ENCODE measurements at regions not wholly inside any gene's neighbourhood (a gene's known extent, or its start where the extent isn't known, plus 50 kb on each side); places are given as distances from the start of the nearest gene placed in this dataset.

GRCh38 chr9:113795811-113796392 lies 80.2 kb upstream of the ZNF618 start:
- CTCF ChIA-PET, result no interaction called here
- Mint-ChIP-seq H3K4me3 (no peak overlapping the region), H3K9me3 (peaks cover 0 to 5% (median 0%) of the 10 kb centered on the region in 11 donors), H3K4me1 (no peaks in the 10 kb centered on the region), H3K27me3 (peaks cover 0 to 19% (median 13%) of the 10 kb centered on the region in 5 donors), H3K27ac (no peak overlapping the region), H3K36me3 (no peaks in the 10 kb centered on the region)
- H3K27me3 ChIP-seq (ENCODE audit: control insufficient read depth in 2 of 2, insufficient read depth in 2 of 2, low read length in 2 of 2), result no peaks in the 10 kb centered on the region
- DNase-seq, result no peak
- intact Hi-C loops (cut with micrococcal nuclease), result no loop called here
- POLR2A ChIA-PET, result no interaction called here
- no peak overlapping the region for H3K4me3 ChIP-seq (ENCODE audit: low read length)
- ATAC-seq, result no peak
- H3K4me1 ChIP-seq (ENCODE audit: control insufficient read depth in 2 of 2, insufficient read depth in 2 of 2, low read length in 2 of 2), result no peaks in the 10 kb centered on the region
- no peak overlapping the region for H3K27ac ChIP-seq (ENCODE audit: low read depth, low read length)
- no peaks in the 10 kb centered on the region for H3K36me3 ChIP-seq (ENCODE audit: control insufficient read depth in 2 of 3, insufficient read depth in 3 of 3, low read length in 3 of 3)
- no peaks in the 10 kb centered on the region for H3K9me3 ChIP-seq (ENCODE audit: control insufficient read depth in 2 of 3, low read length in 3 of 3)

GRCh38 chr9:113796646-113797426 lies 79.3 kb upstream of the ZNF618 start:
- H3K36me3 Mint-ChIP-seq, result no peaks in the 10 kb centered on the region

GRCh38 chr9:113798062-113799030 lies 77.8 kb upstream of the ZNF618 start:
- ChIA-PET POLR2A (no interaction called here), CTCF (no interaction called here)
- H3K36me3 Mint-ChIP-seq, result no peaks in the 10 kb centered on the region
- no peak overlapping the region for H3K27ac ChIP-seq (ENCODE audit: low read depth, low read length)
- H3K4me3 ChIP-seq (ENCODE audit: low read length), result no peak overlapping the region
- DNase-seq (no peak), ATAC-seq (no peak)
- H3K36me3 ChIP-seq (ENCODE audit: control insufficient read depth in 2 of 3, insufficient read depth in 3 of 3, low read length in 3 of 3), result no peaks in the 10 kb centered on the region
- no peak overlapping the region for H3K27ac Mint-ChIP-seq
- H3K27me3 ChIP-seq (ENCODE audit: control insufficient read depth in 2 of 2, insufficient read depth in 2 of 2, low read length in 2 of 2), result no peaks in the 10 kb centered on the region
- intact Hi-C loops (cut with micrococcal nuclease), result no loop called here
- H3K4me3 Mint-ChIP-seq, result no peak overlapping the region
- H3K9me3 Mint-ChIP-seq, result no peaks in the 10 kb centered on the region
- no peaks in the 10 kb centered on the region for H3K4me1 Mint-ChIP-seq
- H3K4me1 ChIP-seq (ENCODE audit: control insufficient read depth in 2 of 2, insufficient read depth in 2 of 2, low read length in 2 of 2), result no peaks in the 10 kb centered on the region
- no peaks in the 10 kb centered on the region for H3K9me3 ChIP-seq (ENCODE audit: control insufficient read depth in 2 of 3, low read length in 3 of 3)
- peaks cover 0 to 33% (median 13%) of the 10 kb centered on the region in 5 donors for H3K27me3 Mint-ChIP-seq

More at GRCh38 chr9:113796646-113797426, 79.3 kb upstream of the ZNF618 start:
- Mint-ChIP-seq H3K27ac (no peak overlapping the region), H3K27me3 (peaks cover 0 to 22% (median 13%) of the 10 kb centered on the region in 5 donors), H3K4me1 (no peaks in the 10 kb centered on the region), H3K9me3 (peaks cover 0 to 1% (median 0%) of the 10 kb centered on the region in 11 donors), H3K4me3 (no peak overlapping the region)
- DNase-seq (no peak), ATAC-seq (no peak)
- Histone ChIP-seq H3K27ac (ENCODE audit: low read depth, low read length) (no peak overlapping the region), H3K36me3 (ENCODE audit: control insufficient read depth in 2 of 3, insufficient read depth in 3 of 3, low read length in 3 of 3) (no peaks in the 10 kb centered on the region), H3K27me3 (ENCODE audit: control insufficient read depth in 2 of 2, insufficient read depth in 2 of 2, low read length in 2 of 2) (no peaks in the 10 kb centered on the region), H3K4me3 (ENCODE audit: low read length) (no peak overlapping the region), H3K4me1 (ENCODE audit: control insufficient read depth in 2 of 2, insufficient read depth in 2 of 2, low read length in 2 of 2) (no peaks in the 10 kb centered on the region), H3K9me3 (ENCODE audit: control insufficient read depth in 2 of 3, low read length in 3 of 3) (no peaks in the 10 kb centered on the region)
- intact Hi-C loops (cut with micrococcal nuclease), result no loop called here
- POLR2A ChIA-PET, result no interaction called here
- CTCF ChIA-PET, result no interaction called here

GRCh38 chr9:113800276-113800675 lies 75.8 kb upstream of the ZNF618 start:
- Mint-ChIP-seq H3K9me3 (no peaks in the 10 kb centered on the region), H3K27me3 (peaks cover 0 to 32% (median 13%) of the 10 kb centered on the region in 5 donors), H3K4me1 (peaks cover 0 to 2% (median 0%) of the 10 kb centered on the region in 7 donors), H3K4me3 (no peak overlapping the region), H3K36me3 (no peaks in the 10 kb centered on the region), H3K27ac (no peak overlapping the region)
- Histone ChIP-seq H3K27ac (ENCODE audit: low read depth, low read length) (no peak overlapping the region), H3K27me3 (ENCODE audit: control insufficient read depth in 2 of 2, insufficient read depth in 2 of 2, low read length in 2 of 2) (no peaks in the 10 kb centered on the region), H3K9me3 (ENCODE audit: control insufficient read depth in 2 of 3, low read length in 3 of 3) (no peaks in the 10 kb centered on the region), H3K4me3 (ENCODE audit: low read length) (no peak overlapping the region), H3K36me3 (ENCODE audit: control insufficient read depth in 2 of 3, insufficient read depth in 3 of 3, low read length in 3 of 3) (no peaks in the 10 kb centered on the region), H3K4me1 (ENCODE audit: control insufficient read depth in 2 of 2, insufficient read depth in 2 of 2, low read length in 2 of 2) (no peaks in the 10 kb centered on the region)
- no peak for ATAC-seq
- no peak for DNase-seq
- POLR2A ChIA-PET, result no interaction called here
- intact Hi-C loops (cut with micrococcal nuclease), result no loop called here
- CTCF ChIA-PET, result no interaction called here

- Mint-ChIP-seq H3K27me3 (peaks cover 3 to 24% (median 7%) of the 10 kb centered on the region in 5 donors), H3K36me3 (no peaks in the 10 kb centered on the region), H3K4me3 (no peak overlapping the region), H3K9me3 (no peaks in the 10 kb centered on the region), H3K4me1 (peaks cover 0 to 4% (median 0%) of the 10 kb centered on the region in 7 donors), H3K27ac (no peak overlapping the region)
- H3K9me3 ChIP-seq (ENCODE audit: control insufficient read depth in 2 of 3, low read length in 3 of 3), result no peaks in the 10 kb centered on the region
- H3K27ac ChIP-seq (ENCODE audit: low read depth, low read length), result no peak overlapping the region
- no peaks in the 10 kb centered on the region for H3K4me1 ChIP-seq (ENCODE audit: control insufficient read depth in 2 of 2, insufficient read depth in 2 of 2, low read length in 2 of 2)
- ChIA-PET CTCF (no interaction called here), POLR2A (no interaction called here)
- DNase-seq (no peak), ATAC-seq (no peak)
- H3K4me3 ChIP-seq (ENCODE audit: low read length), result no peak overlapping the region
- no peaks in the 10 kb centered on the region for H3K36me3 ChIP-seq (ENCODE audit: control insufficient read depth in 2 of 3, insufficient read depth in 3 of 3, low read length in 3 of 3)
- H3K27me3 ChIP-seq (ENCODE audit: control insufficient read depth in 2 of 2, insufficient read depth in 2 of 2, low read length in 2 of 2), result no peaks in the 10 kb centered on the region
- intact Hi-C loops (cut with micrococcal nuclease), result no loop called here
These were observed 72.1 kb upstream of the ZNF618 start for GRCh38 chr9:113803811-113804589.

- Mint-ChIP-seq H3K27ac (no peak overlapping the region), H3K27me3 (peaks cover 3 to 27% (median 11%) of the 10 kb centered on the region in 5 donors), H3K4me3 (no peak overlapping the region), H3K9me3 (no peaks in the 10 kb centered on the region), H3K4me1 (peaks cover 0 to 4% (median 0%) of the 10 kb centered on the region in 7 donors), H3K36me3 (no peaks in the 10 kb centered on the region)
- Histone ChIP-seq H3K4me1 (ENCODE audit: control insufficient read depth in 2 of 2, insufficient read depth in 2 of 2, low read length in 2 of 2) (no peaks in the 10 kb centered on the region), H3K36me3 (ENCODE audit: control insufficient read depth in 2 of 3, insufficient read depth in 3 of 3, low read length in 3 of 3) (no peaks in the 10 kb centered on the region), H3K27ac (ENCODE audit: low read depth, low read length) (no peak overlapping the region), H3K4me3 (ENCODE audit: low read length) (no peak overlapping the region), H3K27me3 (ENCODE audit: control insufficient read depth in 2 of 2, insufficient read depth in 2 of 2, low read length in 2 of 2) (no peaks in the 10 kb centered on the region), H3K9me3 (ENCODE audit: control insufficient read depth in 2 of 3, low read length in 3 of 3) (no peaks in the 10 kb centered on the region)
- ChIA-PET CTCF (no interaction called here), POLR2A (no interaction called here)
- intact Hi-C loops (cut with micrococcal nuclease), result no loop called here
- DNase-seq (no peak), ATAC-seq (no peak)
These were observed 70.5 kb upstream of the ZNF618 start for GRCh38 chr9:113805486-113806132.
